ENCODE measurements at regions not wholly inside any gene's neighbourhood (a gene's known extent, or its start where the extent isn't known, plus 50 kb on each side); places are given as distances from the start of the nearest gene placed in this dataset.

GRCh38 chr10:8327140-8327423, 272.6 kb downstream of the GATA3 start:
- Histone ChIP-seq H3K4me1 (ENCODE audit: control insufficient read depth in 4 of 4, insufficient read depth in 4 of 4, low read length in 3 of 4) (peaks cover 0 to 2% (median under 1%) of the 10 kb centered on the region in 4 donors), H3K27me3 (ENCODE audit: control insufficient read depth in 4 of 4, insufficient read depth in 4 of 4, low read length in 3 of 4) (peaks cover 0 to 10% (median 6%) of the 10 kb centered on the region in 4 donors), H3K27ac (ENCODE audit: low read depth in 1 of 2, low read length in 2 of 2) (no peak overlapping the region), H3K9me3 (ENCODE audit: control insufficient read depth in 4 of 4, low read length in 3 of 4) (no peaks in the 10 kb centered on the region), H3K9ac (ENCODE audit: low read depth in 1 of 2, low read length in 2 of 2) (no peak overlapping the region), H3K4me3 (ENCODE audit: low read depth in 1 of 3, low read length in 3 of 3) (no peak overlapping the region), H3K36me3 (ENCODE audit: control insufficient read depth in 4 of 4, insufficient read depth in 3 of 4, low read depth in 1 of 4, low read length in 3 of 4) (no peaks in the 10 kb centered on the region)
- TF ChIP-seq TAF1 (conservative IDR thresholded peaks at IDR 0.05) (no peak), MAX (IDR thresholded peaks at IDR 0.05) (no peak), JUND (IDR thresholded peaks at IDR 0.05) (no peak), HNF4A (conservative IDR thresholded peaks at IDR 0.05) (no peak), RAD21 (IDR thresholded peaks at IDR 0.05) (no peak), EGR1 (IDR thresholded peaks at IDR 0.05; ENCODE audit: low read depth in 2 of 2) (no peak), ATF3 (IDR thresholded peaks at IDR 0.05) (no peak), HNF4G (IDR thresholded peaks at IDR 0.05) (no peak)
- 57% methylated on average over 1 of the region's 1 CpG for WGBS
- DNase-seq (ENCODE audit: low spot score): no peak

- DNase-seq (ENCODE audit: low spot score): no peak
- no peak overlapping the region for H3K27ac ChIP-seq (ENCODE audit: low read depth in 1 of 2, low read length in 2 of 2)
- H3K9me3 ChIP-seq (ENCODE audit: control insufficient read depth in 4 of 4, low read length in 3 of 4): no peaks in the 10 kb centered on the region
- H3K9ac ChIP-seq (ENCODE audit: low read depth in 1 of 2, low read length in 2 of 2): no peak overlapping the region
- peaks cover 0 to 3% (median 2%) of the 10 kb centered on the region in 4 donors for H3K27me3 ChIP-seq (ENCODE audit: control insufficient read depth in 4 of 4, insufficient read depth in 4 of 4, low read length in 3 of 4)
- no peak overlapping the region for H3K4me3 ChIP-seq (ENCODE audit: low read depth in 1 of 3, low read length in 3 of 3)
- no peaks in the 10 kb centered on the region for H3K36me3 ChIP-seq (ENCODE audit: control insufficient read depth in 4 of 4, insufficient read depth in 3 of 4, low read depth in 1 of 4, low read length in 3 of 4)
- WGBS: 66% methylated on average over 14 of the region's 14 CpGs
- TF ChIP-seq CTCF (IDR thresholded peaks at IDR 0.05; ENCODE audit: low read depth, low read length, missing input control) (no peak), REST (IDR thresholded peaks at IDR 0.05) (no peak)
- H3K4me1 ChIP-seq (ENCODE audit: control insufficient read depth in 4 of 4, insufficient read depth in 4 of 4, low read length in 3 of 4): peaks cover 0 to 8% (median 3%) of the 10 kb centered on the region in 4 donors
Observed at GRCh38 chr10:8331387-8331786, 276.9 kb downstream of the GATA3 start.

GRCh38 chr10:8331896-8332729, 277.6 kb downstream of the GATA3 start:
- H3K4me3 ChIP-seq (ENCODE audit: low read depth in 1 of 3, low read length in 3 of 3): peak overlapping the region in 1 of 3 donors; percentile 12
- H3K27me3 ChIP-seq (ENCODE audit: control insufficient read depth in 4 of 4, insufficient read depth in 4 of 4, low read length in 3 of 4): peaks cover 0 to 5% (median 3%) of the 10 kb centered on the region in 4 donors
- no peak overlapping the region for H3K9ac ChIP-seq (ENCODE audit: low read depth in 1 of 2, low read length in 2 of 2)
- H3K9me3 ChIP-seq (ENCODE audit: control insufficient read depth in 4 of 4, low read length in 3 of 4): no peaks in the 10 kb centered on the region
- H3K36me3 ChIP-seq (ENCODE audit: control insufficient read depth in 4 of 4, insufficient read depth in 3 of 4, low read depth in 1 of 4, low read length in 3 of 4): no peaks in the 10 kb centered on the region
- 5% methylated on average over 34 of the region's 34 CpGs for WGBS
- H3K27ac ChIP-seq (ENCODE audit: low read depth in 1 of 2, low read length in 2 of 2): no peak overlapping the region
- DNase-seq (ENCODE audit: low spot score): no peak
- peaks cover 0 to 8% (median 3%) of the 10 kb centered on the region in 4 donors for H3K4me1 ChIP-seq (ENCODE audit: control insufficient read depth in 4 of 4, insufficient read depth in 4 of 4, low read length in 3 of 4)
- no peak for TF ChIP-seq HNF4A (conservative IDR thresholded peaks at IDR 0.05)
- TF ChIP-seq RAD21 (IDR thresholded peaks at IDR 0.05): peak in 1 of 2 donors; percentile 9
